ENCODE measurements at regions not wholly inside any gene's neighbourhood (a gene's known extent, or its start where the extent isn't known, plus 50 kb on each side); places are given as distances from the start of the nearest gene placed in this dataset.

DNA sequence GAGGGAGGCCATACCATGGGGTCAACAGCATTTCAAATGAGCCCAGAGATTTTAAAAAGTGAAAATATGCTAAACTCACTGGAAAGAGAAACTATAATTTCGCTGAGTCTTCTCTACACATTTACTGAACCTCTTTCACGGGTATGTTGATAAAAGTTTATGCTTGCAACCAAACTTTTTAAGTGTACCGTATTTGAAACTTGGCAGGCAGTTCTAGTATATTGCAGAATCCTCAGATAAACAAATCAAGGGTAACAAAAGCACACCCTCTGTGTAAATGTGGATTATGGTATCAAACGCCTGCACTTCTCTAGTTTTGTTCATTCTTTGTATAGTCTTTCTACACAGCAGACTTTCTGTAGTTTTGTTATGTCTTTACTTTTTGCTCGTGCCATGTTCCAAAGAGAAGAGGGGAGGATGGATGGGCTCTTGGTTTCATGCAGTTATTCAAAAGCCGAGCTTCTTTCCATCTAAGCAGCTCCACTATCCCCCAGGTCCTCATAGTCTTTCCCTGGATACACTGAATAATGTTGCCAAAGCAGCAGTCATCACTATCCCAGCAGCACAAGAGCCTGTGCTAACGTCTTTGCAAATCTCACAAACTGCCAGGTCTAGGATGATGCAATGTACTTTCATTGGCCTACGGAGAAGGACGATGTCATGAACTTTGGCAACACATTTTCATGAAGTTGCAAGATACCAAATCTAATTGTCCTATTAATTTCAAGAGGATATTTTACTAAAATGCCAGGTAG is 131.2 kb downstream of the MPP7 start:
- TF ChIP-seq CTCF (IDR thresholded peaks at IDR 0.05 in 4 of 5, conservative IDR thresholded peaks at IDR 0.05 in 1 of 5) (no peak), POLR2A (IDR thresholded peaks at IDR 0.05) (no peak)
